Thyroid gland (tissue), 4 donors: ENCODE measurements at regions not wholly inside any gene's neighbourhood (a gene's known extent, or its start where the extent isn't known, plus 50 kb on each side); places are given as distances from the start of the nearest gene placed in this dataset.

Experiments used
- DNase-seq, 2 donors: peaks; one replicate each; pipeline ENCODE4 v3.0.0-alpha.2; 2019
- H3K27ac ChIP-seq, 3 donors: fragments of 200-600 bp; sonication (generic); 1 replicate in 2 of 3; 2 replicates in 1 of 3; pipeline ENCODE4 v1.5.1; 2016 to 2019; ENCODE audit warnings: mild to moderate bottlenecking in 1 of 3, moderate library complexity in 1 of 3
- H3K27me3 ChIP-seq: fragments of 200-600 bp; sonication (generic); one replicate; pipeline ENCODE4 v1.5.1; 2019
- H3K36me3 ChIP-seq, 2 donors: fragments of 200-600 bp; sonication (generic); one replicate each; pipeline ENCODE4 v1.5.1; 2016 to 2019
- H3K4me1 ChIP-seq, 2 donors: fragments of 200-600 bp; sonication (generic); one replicate each; pipeline ENCODE4 v1.5.1; 2017 to 2019
- H3K4me3 ChIP-seq, 3 donors: fragments of 200-600 bp; sonication (generic); replicated peaks in 1 of 3; 1 replicate in 2 of 3; 2 replicates in 1 of 3; pipeline ENCODE4 v1.5.1; 2016; ENCODE audit warnings: mild to moderate bottlenecking in 1 of 3
- H3K9me3 ChIP-seq: fragments of 200-600 bp; sonication (generic); one replicate; pipeline ENCODE4 v1.5.1; 2017
- CTCF ChIP-seq, 6 experiments: fragments of 200-600 bp in 3 of 6; fragments of 450-650 bp in 3 of 6; sonication (generic) in 3 of 6; IDR thresholded peaks; one replicate each; pipeline ENCODE4 v1.5.1; 2016 to 2019; ENCODE audit warnings: antibody characterized with exemption in 6 of 6, mild to moderate bottlenecking in 2 of 6, inconsistent platforms in 1 of 6, moderate library complexity in 1 of 6
- POLR2A ChIP-seq, 2 donors: fragments of 450-650 bp; IDR thresholded peaks; one replicate each; pipeline ENCODE4 v1.6.1; 2017; ENCODE audit warnings: antibody characterized with exemption in 2 of 2, mild to moderate bottlenecking in 2 of 2, moderate library complexity in 1 of 2
- WGBS, 2 donors: methylation state at CpG; one replicate each; pipeline ENCODE4 v1.1.5; 2017; 5-methylcytosine and 5-hydroxymethylcytosine counted together
- intact Hi-C: fragments of 100-400 bp; cut with DNase I; formaldehyde crosslinking; loops from one replicate; pipeline ENCODE4 v1.15.1; 2023

DNA sequence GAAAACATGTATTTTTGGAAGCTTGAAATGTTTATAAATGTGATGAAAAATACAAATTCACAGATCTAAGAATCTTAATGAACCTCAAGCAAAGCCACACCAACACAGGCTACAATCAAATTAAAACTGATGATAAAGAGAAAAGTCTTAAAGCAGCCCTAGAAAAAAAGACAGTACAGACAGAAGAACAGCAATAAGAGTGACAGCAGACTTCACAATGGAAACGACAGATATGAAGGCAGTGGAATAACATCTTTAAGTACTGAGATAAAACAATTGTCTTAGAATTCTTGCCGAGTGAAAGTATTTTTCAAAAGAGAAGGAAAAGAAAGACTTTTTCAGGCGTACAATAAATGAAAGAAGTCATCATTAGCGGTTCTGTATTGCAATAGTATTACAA is 423.6 kb upstream of the LCORL start:
- Histone ChIP-seq H3K36me3 (no peaks in the 10 kb centered on the region), H3K27ac (no peak overlapping the region), H3K9me3 (no peaks in the 10 kb centered on the region), H3K4me3 (no peak overlapping the region), H3K27me3 (no peaks in the 10 kb centered on the region), H3K4me1 (no peaks in the 10 kb centered on the region)
- intact Hi-C loops, result no loop called here
- DNase-seq, result no peak
- no peak for TF ChIP-seq CTCF (IDR thresholded peaks at IDR 0.05)
- no peak for TF ChIP-seq POLR2A (IDR thresholded peaks at IDR 0.05)
- WGBS, 2 donors, result 90% methylated on average over 4 of the region's 4 CpGs

- Histone ChIP-seq H3K36me3 (no peaks in the 10 kb centered on the region), H3K27me3 (no peaks in the 10 kb centered on the region), H3K9me3 (no peaks in the 10 kb centered on the region), H3K27ac (no peak overlapping the region), H3K4me1 (no peaks in the 10 kb centered on the region), H3K4me3 (no peak overlapping the region)
- DNase-seq, result no peak
- intact Hi-C loops, result no loop called here
- TF ChIP-seq POLR2A (IDR thresholded peaks at IDR 0.05) (no peak), CTCF (IDR thresholded peaks at IDR 0.05) (no peak)
- 92 to 95% methylated on average over 3 of the region's 3 CpGs for WGBS, 2 donors
Measured at GRCh38 chr4:18444206-18444605, 422.7 kb upstream of the LCORL start.

GRCh38 chr4:18442957-18443356 is 421.4 kb upstream of the LCORL start:
- no peak for TF ChIP-seq POLR2A (IDR thresholded peaks at IDR 0.05)
- no peak for TF ChIP-seq CTCF (IDR thresholded peaks at IDR 0.05)
- intact Hi-C loops, result no loop called here
- Histone ChIP-seq H3K4me3 (no peak overlapping the region), H3K9me3 (no peaks in the 10 kb centered on the region), H3K27me3 (no peaks in the 10 kb centered on the region), H3K4me1 (no peaks in the 10 kb centered on the region), H3K36me3 (no peaks in the 10 kb centered on the region), H3K27ac (no peak overlapping the region)
- DNase-seq, result no peak
- WGBS, 2 donors, result 47 to 62% methylated on average over 1 of the region's 1 CpG

- H3K27me3 ChIP-seq, result no peaks in the 10 kb centered on the region
- intact Hi-C loops, result no loop called here
- TF ChIP-seq CTCF (IDR thresholded peaks at IDR 0.05) (no peak), POLR2A (IDR thresholded peaks at IDR 0.05) (no peak)
- WGBS, 2 donors, result 64 to 68% methylated on average over 2 of the region's 2 CpGs
- H3K27ac ChIP-seq, result no peak overlapping the region
- no peaks in the 10 kb centered on the region for H3K36me3 ChIP-seq
- DNase-seq, result no peak
- no peaks in the 10 kb centered on the region for H3K9me3 ChIP-seq
- no peak overlapping the region for H3K4me3 ChIP-seq
- no peaks in the 10 kb centered on the region for H3K4me1 ChIP-seq
Measured at GRCh38 chr4:18441676-18442075, 420.1 kb upstream of the LCORL start.

DNA sequence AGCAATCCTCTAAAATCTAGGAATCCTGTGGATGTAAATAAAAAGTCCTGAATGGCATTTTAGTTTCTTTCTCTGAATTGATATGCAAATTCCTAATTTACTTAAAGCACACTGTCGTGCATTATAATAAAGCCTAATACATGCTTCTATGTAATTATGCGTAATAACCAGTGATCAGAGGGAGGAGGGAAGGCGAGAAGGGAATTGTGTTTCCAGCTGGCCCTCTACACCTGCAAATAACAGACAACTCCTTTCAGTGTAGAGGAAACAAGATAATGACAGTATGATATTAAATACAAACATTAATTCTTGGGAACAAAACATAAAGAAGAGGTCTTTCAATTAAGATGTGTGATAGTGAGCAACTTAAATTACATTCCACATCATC is 419.6 kb upstream of the LCORL start:
- WGBS, 2 donors, result 81 to 87% methylated on average over 3 of the region's 3 CpGs
- DNase-seq, result no peak
- H3K4me1 ChIP-seq, result no peaks in the 10 kb centered on the region
- no peak overlapping the region for H3K27ac ChIP-seq
- TF ChIP-seq POLR2A (IDR thresholded peaks at IDR 0.05) (no peak), CTCF (IDR thresholded peaks at IDR 0.05) (no peak)
- no peaks in the 10 kb centered on the region for H3K36me3 ChIP-seq
- no peak overlapping the region for H3K4me3 ChIP-seq
- no peaks in the 10 kb centered on the region for H3K9me3 ChIP-seq
- intact Hi-C loops, result no loop called here
- H3K27me3 ChIP-seq, result no peaks in the 10 kb centered on the region
